H9 (cell line): ENCODE measurements at regions not wholly inside any gene's neighbourhood (a gene's known extent, or its start where the extent isn't known, plus 50 kb on each side); places are given as distances from the start of the nearest gene placed in this dataset.

Experiments
- DNase-seq: peaks from one replicate; pipeline ENCODE4 v3.0.0-alpha.2; 2017
- H2AFZ ChIP-seq: one replicate; pipeline ENCODE4 v1.6.1; 2013; ENCODE audit warnings: mild to moderate bottlenecking, low read length, control low read depth, moderate library complexity
- H2AK5ac ChIP-seq: 2 replicates; pipeline ENCODE4 v1.6.1; 2013; ENCODE audit warnings: low read length, control low read depth, mixed read lengths; ENCODE audit not compliant: insufficient read length
- H2BK120ac ChIP-seq: one replicate; pipeline ENCODE4 v1.6.1; 2013; ENCODE audit warnings: low read depth, mild to moderate bottlenecking, low read length, control low read depth, inconsistent platforms; ENCODE audit not compliant: poor library complexity, severe bottlenecking
- H2BK12ac ChIP-seq: 2 replicates; pipeline ENCODE4 v1.6.1; 2013; ENCODE audit warnings: low read length, control low read depth, mixed read lengths, low read depth; ENCODE audit not compliant: insufficient read length
- H2BK15ac ChIP-seq: 2 replicates; pipeline ENCODE4 v1.6.1; 2013; ENCODE audit warnings: low read depth, low read length, control low read depth
- H2BK20ac ChIP-seq: one replicate; pipeline ENCODE4 v1.6.1; 2013; ENCODE audit warnings: low read depth, mild to moderate bottlenecking, low read length, control low read depth, inconsistent platforms; ENCODE audit not compliant: poor library complexity, severe bottlenecking
- H2BK5ac ChIP-seq: 2 replicates; pipeline ENCODE4 v1.6.1; 2013; ENCODE audit warnings: low read length, control low read depth, mixed read lengths; ENCODE audit not compliant: insufficient read length
- H3K14ac ChIP-seq: 2 replicates; pipeline ENCODE4 v1.6.1; 2013; ENCODE audit warnings: low read length, control low read depth; ENCODE audit not compliant: insufficient read depth
- H3K18ac ChIP-seq: 2 replicates; pipeline ENCODE4 v1.6.1; 2013; ENCODE audit warnings: low read depth, mild to moderate bottlenecking, mixed read lengths, low read length, control low read depth; ENCODE audit not compliant: insufficient read length
- H3K23ac ChIP-seq: 2 replicates; pipeline ENCODE4 v1.6.1; 2013; ENCODE audit warnings: low read length, control low read depth, mixed read lengths, low read depth; ENCODE audit not compliant: insufficient read length
- H3K23me2 ChIP-seq: 2 replicates; pipeline ENCODE4 v1.6.1; 2013; ENCODE audit warnings: low read depth, mild to moderate bottlenecking, mixed read lengths, low read length, control low read depth; ENCODE audit not compliant: insufficient read length, poor library complexity, severe bottlenecking
- H3K27ac ChIP-seq: 2 replicates; pipeline ENCODE4 v1.5.1; 2013; ENCODE audit warnings: low read length, control low read depth, mixed read lengths, low read depth; ENCODE audit not compliant: insufficient read length
- H3K27me3 ChIP-seq: 2 replicates; pipeline ENCODE4 v1.6.1; 2013; ENCODE audit warnings: low read length, control low read depth, inconsistent platforms; ENCODE audit not compliant: insufficient read depth
- H3K4ac ChIP-seq: 2 replicates; pipeline ENCODE4 v1.6.1; 2013; ENCODE audit warnings: low read depth, mild to moderate bottlenecking, control low read depth, inconsistent platforms, low read length, moderate library complexity
- H3K4me1 ChIP-seq: 2 replicates; pipeline ENCODE4 v1.6.1; 2013; ENCODE audit warnings: low read length, control low read depth, inconsistent platforms; ENCODE audit not compliant: insufficient read depth
- H3K4me2 ChIP-seq: 2 replicates; pipeline ENCODE4 v1.6.1; 2013; ENCODE audit warnings: low read length, control low read depth, mixed read lengths; ENCODE audit not compliant: insufficient read length, insufficient read depth
- H3K56ac ChIP-seq: 2 replicates; pipeline ENCODE4 v1.6.1; 2013; ENCODE audit warnings: low read depth, mild to moderate bottlenecking, mixed read lengths, low read length, control low read depth; ENCODE audit not compliant: insufficient read length
- H3K79me1 ChIP-seq: 2 replicates; pipeline ENCODE4 v1.6.1; 2013; ENCODE audit warnings: low read depth, mild to moderate bottlenecking, moderate library complexity, low read length, control low read depth, inconsistent platforms; ENCODE audit not compliant: insufficient read depth, poor library complexity, severe bottlenecking
- H3K79me2 ChIP-seq: 2 replicates; pipeline ENCODE4 v1.6.1; 2013; ENCODE audit warnings: low read length, control low read depth, inconsistent platforms; ENCODE audit not compliant: insufficient read depth
- H3K9ac ChIP-seq: 2 replicates; pipeline ENCODE4 v1.6.1; 2013; ENCODE audit warnings: low read length, control low read depth, mixed read lengths; ENCODE audit not compliant: insufficient read length; ENCODE audit errors: extremely low read depth
- H3K9me3 ChIP-seq: one replicate; pipeline ENCODE4 v1.6.1; 2013; ENCODE audit warnings: low read depth, low read length, inconsistent platforms; ENCODE audit not compliant: control insufficient read depth
- H3T11ph ChIP-seq: one replicate; pipeline ENCODE4 v1.6.1; 2013; ENCODE audit warnings: mild to moderate bottlenecking, low read length, control low read depth, inconsistent platforms
- H4K20me1 ChIP-seq: one replicate; pipeline ENCODE4 v1.6.1; 2013; ENCODE audit not compliant: control insufficient read depth, insufficient read length, insufficient read depth
- H4K5ac ChIP-seq: 2 replicates; pipeline ENCODE4 v1.6.1; 2013; ENCODE audit warnings: low read depth, mild to moderate bottlenecking, mixed read lengths, low read length, control low read depth; ENCODE audit not compliant: insufficient read length
- H4K8ac ChIP-seq: replicated peaks from 2 replicates; pipeline ENCODE4 v1.6.1; 2013; ENCODE audit warnings: low read length, control low read depth, mixed read lengths, low read depth; ENCODE audit not compliant: insufficient read length
- H4K91ac ChIP-seq: 2 replicates; pipeline ENCODE4 v1.6.1; 2013; ENCODE audit warnings: low read depth, mild to moderate bottlenecking, moderate library complexity, mixed read lengths, low read length, control low read depth; ENCODE audit not compliant: insufficient read length
- H3K27ac Mint-ChIP-seq, 3 experiments: 2 replicates in 2 of 3; 3 replicates in 1 of 3; pipeline ENCODE4 v1.8.0; 2020 to 2021; ENCODE audit warnings: mixed read lengths in 3 of 3, mild to moderate bottlenecking in 1 of 3, moderate library complexity in 1 of 3
- H3K27me3 Mint-ChIP-seq: 2 replicates; pipeline ENCODE4 v1.8.0; 2021; ENCODE audit warnings: low read depth, mild to moderate bottlenecking, moderate library complexity, mixed read lengths
- H3K36me3 Mint-ChIP-seq, 3 experiments: 2 replicates in 2 of 3; 3 replicates in 1 of 3; pipeline ENCODE4 v1.8.0; 2020 to 2021; ENCODE audit warnings: low read depth in 3 of 3, mixed read lengths in 3 of 3; ENCODE audit not compliant: insufficient read depth in 1 of 3
- H3K4me1 Mint-ChIP-seq, 2 experiments: 2 replicates each; pipeline ENCODE4 v1.8.0; 2020; ENCODE audit warnings: mixed read lengths in 2 of 2
- H3K4me3 Mint-ChIP-seq, 2 experiments: 2 replicates in 1 of 2; 3 replicates in 1 of 2; pipeline ENCODE4 v1.8.0; 2020 to 2021; ENCODE audit warnings: mild to moderate bottlenecking in 2 of 2, mixed read lengths in 2 of 2, moderate library complexity in 1 of 2
- H3K9me3 Mint-ChIP-seq, 2 experiments: 2 replicates in 1 of 2; 3 replicates in 1 of 2; pipeline ENCODE4 v1.8.0; 2020; ENCODE audit warnings: mild to moderate bottlenecking in 2 of 2, mixed read lengths in 2 of 2, moderate library complexity in 1 of 2
- WGBS: extraction: QIAGEN DNeasy Blood & Tissue Kit; methylation state at CpG from one replicate; pipeline ENCODE4 v1.1.7; 2013; ENCODE audit warnings: missing lambda C conversion rate, low lambda C conversion rate, mixed read lengths; ENCODE audit not compliant: insufficient read length; ENCODE audit errors: extremely low coverage; 5-methylcytosine and 5-hydroxymethylcytosine counted together
- TF ChIP-seq, protein P1 (sequence below): fragments of 200-600 bp; sonication (generic); conservative IDR thresholded peaks from 3 replicates; pipeline ENCODE4 v1.8.0; 2021; ENCODE audit warnings: antibody characterized with exemption, mild to moderate bottlenecking

DNA sequence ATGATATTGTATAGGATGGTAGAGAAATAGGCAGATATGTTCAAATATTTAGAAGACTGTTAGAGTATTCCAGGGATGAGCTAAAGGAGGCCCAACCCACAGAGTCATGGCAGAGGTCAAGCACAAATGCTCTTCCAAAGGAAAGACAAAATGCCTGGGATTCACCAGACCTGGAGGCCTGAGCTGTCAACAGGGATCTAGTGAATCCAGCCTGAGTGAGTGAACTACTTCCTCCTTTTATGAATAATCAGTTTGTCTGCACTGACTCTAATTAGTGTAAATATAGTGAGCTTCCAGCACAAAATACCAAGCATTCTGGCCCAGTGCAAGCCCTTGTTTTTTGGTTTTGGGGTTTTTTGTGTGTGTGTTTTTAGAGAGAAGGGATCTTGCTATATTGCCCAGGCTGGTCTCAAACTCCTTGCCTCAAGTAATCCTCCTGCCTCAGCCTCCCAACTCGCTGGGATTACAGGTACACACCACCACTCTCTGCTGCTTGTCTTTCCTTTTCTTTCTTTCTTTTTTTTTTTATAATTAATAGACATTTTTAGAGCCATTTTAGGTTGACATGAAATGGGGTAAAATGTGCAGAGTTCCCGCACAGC lies 244.4 kb downstream of the SKIDA1 start:
- no peak overlapping the region for H3K23ac ChIP-seq
- peak overlapping the region; percentile 54 for H2BK120ac ChIP-seq
- H3K4me3 Mint-ChIP-seq, result peak overlapping the region in 1 of 2 experiments; percentile 31; a peak in 2 of 5 replicates
- peak overlapping the region; percentile 76 for H4K5ac ChIP-seq
- H3K27ac ChIP-seq, result peak overlapping the region; percentile 99
- WGBS, result no CpG with 5 or more reads among the region's 2 CpGs
- H3T11ph ChIP-seq, result no peak overlapping the region
- peak overlapping the region; percentile 65; the same call in 1 of the 2 replicates for H3K4ac ChIP-seq
- H3K9me3 ChIP-seq, result no peaks in the 10 kb centered on the region
- no peak overlapping the region for H2BK15ac ChIP-seq
- H3K9me3 Mint-ChIP-seq, result peaks cover 0 to 4% of the 10 kb centered on the region in 2 experiments; a peak in 3 of 5 replicates
- peak overlapping the region; percentile 69 for H4K91ac ChIP-seq
- H2BK5ac ChIP-seq, result peak overlapping the region; percentile 93
- no peaks in the 10 kb centered on the region for H3K27me3 ChIP-seq
- peak overlapping the region; percentile 13 for H2AK5ac ChIP-seq
- no peaks in the 10 kb centered on the region for H3K27me3 Mint-ChIP-seq
- peak overlapping the region; percentile 97 for H2BK12ac ChIP-seq
- H2AFZ ChIP-seq, result no peak overlapping the region
- no peak for DNase-seq
- no peak overlapping the region for H4K8ac ChIP-seq
- H3K56ac ChIP-seq, result no peak overlapping the region
- H3K23me2 ChIP-seq, result no peaks in the 10 kb centered on the region
- H3K27ac Mint-ChIP-seq, result peak overlapping the region; percentile 94 to 99 (median 99)
- peak overlapping the region; percentile 36; the same call in 1 of the 2 replicates for H3K14ac ChIP-seq
- H3K18ac ChIP-seq, result peak overlapping the region; percentile 39
- H3K4me1 Mint-ChIP-seq, result peaks cover 57 to 66% of the 10 kb centered on the region in 2 experiments
- peak overlapping the region; percentile 45 for H3K4me2 ChIP-seq
- H2BK20ac ChIP-seq, result no peak overlapping the region
- TF ChIP-seq, protein P1, sequence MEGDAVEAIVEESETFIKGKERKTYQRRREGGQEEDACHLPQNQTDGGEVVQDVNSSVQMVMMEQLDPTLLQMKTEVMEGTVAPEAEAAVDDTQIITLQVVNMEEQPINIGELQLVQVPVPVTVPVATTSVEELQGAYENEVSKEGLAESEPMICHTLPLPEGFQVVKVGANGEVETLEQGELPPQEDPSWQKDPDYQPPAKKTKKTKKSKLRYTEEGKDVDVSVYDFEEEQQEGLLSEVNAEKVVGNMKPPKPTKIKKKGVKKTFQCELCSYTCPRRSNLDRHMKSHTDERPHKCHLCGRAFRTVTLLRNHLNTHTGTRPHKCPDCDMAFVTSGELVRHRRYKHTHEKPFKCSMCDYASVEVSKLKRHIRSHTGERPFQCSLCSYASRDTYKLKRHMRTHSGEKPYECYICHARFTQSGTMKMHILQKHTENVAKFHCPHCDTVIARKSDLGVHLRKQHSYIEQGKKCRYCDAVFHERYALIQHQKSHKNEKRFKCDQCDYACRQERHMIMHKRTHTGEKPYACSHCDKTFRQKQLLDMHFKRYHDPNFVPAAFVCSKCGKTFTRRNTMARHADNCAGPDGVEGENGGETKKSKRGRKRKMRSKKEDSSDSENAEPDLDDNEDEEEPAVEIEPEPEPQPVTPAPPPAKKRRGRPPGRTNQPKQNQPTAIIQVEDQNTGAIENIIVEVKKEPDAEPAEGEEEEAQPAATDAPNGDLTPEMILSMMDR, result no peak
- peaks cover 19% of the 10 kb centered on the region; the same call in 1 of the 2 replicates for H3K4me1 ChIP-seq
- H3K9ac ChIP-seq, result no peak overlapping the region
- H3K79me2 ChIP-seq, result no peaks in the 10 kb centered on the region
- H3K79me1 ChIP-seq, result no peaks in the 10 kb centered on the region
- no peaks in the 10 kb centered on the region for H4K20me1 ChIP-seq
- H3K36me3 Mint-ChIP-seq, result peaks cover 5 to 7% (median 7%) of the 10 kb centered on the region in 3 experiments
